Neural progenitor cell (in vitro differentiated cells): ENCODE measurements at regions not wholly inside any gene's neighbourhood (a gene's known extent, or its start where the extent isn't known, plus 50 kb on each side); places are given as distances from the start of the nearest gene placed in this dataset.

ENCODE experiments used
- CTCF ChIP-seq: fragments of 200-600 bp; sonication (generic); IDR thresholded peaks from 2 replicates; pipeline ENCODE4 v1.5.1; 2017; ENCODE audit warnings: antibody characterized with exemption, mild to moderate bottlenecking
- EZH2 ChIP-seq: fragments of 200-600 bp; sonication (generic); IDR thresholded peaks from 2 replicates; pipeline ENCODE4 v1.6.1; 2017; ENCODE audit warnings: antibody characterized with exemption, mild to moderate bottlenecking, moderate library complexity
- EZH2phosphoT487 ChIP-seq: fragments of 200-600 bp; sonication (generic); IDR thresholded peaks from 2 replicates; pipeline ENCODE4 v1.6.1; 2017; ENCODE audit warnings: antibody characterized with exemption

- TF ChIP-seq CTCF (no peak), EZH2phosphoT487 (no peak), EZH2 (no peak)
Measured at GRCh38 chr1:14452551-14452950, 145.9 kb upstream of the KAZN start.
